ENCODE measurements at regions not wholly inside any gene's neighbourhood (a gene's known extent, or its start where the extent isn't known, plus 50 kb on each side); places are given as distances from the start of the nearest gene placed in this dataset.
A peak's percentile ranks its signal among the peaks of the same experiment; 100 is the strongest.

DNA sequence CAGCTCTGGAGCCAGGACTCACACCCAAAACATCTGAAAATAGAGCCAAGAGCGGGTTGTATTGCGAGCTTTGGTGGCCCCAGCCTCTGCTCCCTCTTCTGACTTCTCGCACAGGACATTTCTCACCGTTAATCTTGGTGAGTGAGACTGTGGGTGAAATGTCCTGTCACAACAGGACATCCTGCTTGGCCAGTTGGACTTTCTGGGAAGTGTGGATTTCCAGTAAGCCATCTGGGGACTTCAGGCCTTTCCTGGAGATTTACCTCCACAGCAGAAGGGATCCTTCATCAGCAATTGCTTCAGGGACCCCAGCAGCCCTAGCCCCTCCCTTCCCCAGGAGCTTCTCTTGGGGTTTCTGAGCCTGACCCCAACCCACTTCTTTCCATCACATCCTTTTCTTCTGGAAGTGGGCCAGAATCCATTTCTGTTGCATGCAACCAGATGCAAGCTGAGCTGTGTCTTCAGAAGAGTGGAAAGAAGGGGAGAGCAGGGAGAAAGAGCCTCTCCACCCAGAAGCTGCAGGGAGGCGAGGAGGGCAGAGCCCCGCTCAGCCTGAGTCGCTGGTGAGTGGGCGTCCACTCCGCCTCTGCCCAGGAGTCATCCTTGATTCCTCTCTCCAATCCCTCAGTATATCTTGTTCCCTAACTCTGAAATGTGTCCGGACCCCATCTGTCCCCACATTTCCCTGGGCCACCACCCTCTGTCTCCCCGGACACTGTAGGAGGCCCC is 50.3 kb upstream of the GADD45G start:
- no peak for ATAC-seq
- DNase-seq: no peak

DNA sequence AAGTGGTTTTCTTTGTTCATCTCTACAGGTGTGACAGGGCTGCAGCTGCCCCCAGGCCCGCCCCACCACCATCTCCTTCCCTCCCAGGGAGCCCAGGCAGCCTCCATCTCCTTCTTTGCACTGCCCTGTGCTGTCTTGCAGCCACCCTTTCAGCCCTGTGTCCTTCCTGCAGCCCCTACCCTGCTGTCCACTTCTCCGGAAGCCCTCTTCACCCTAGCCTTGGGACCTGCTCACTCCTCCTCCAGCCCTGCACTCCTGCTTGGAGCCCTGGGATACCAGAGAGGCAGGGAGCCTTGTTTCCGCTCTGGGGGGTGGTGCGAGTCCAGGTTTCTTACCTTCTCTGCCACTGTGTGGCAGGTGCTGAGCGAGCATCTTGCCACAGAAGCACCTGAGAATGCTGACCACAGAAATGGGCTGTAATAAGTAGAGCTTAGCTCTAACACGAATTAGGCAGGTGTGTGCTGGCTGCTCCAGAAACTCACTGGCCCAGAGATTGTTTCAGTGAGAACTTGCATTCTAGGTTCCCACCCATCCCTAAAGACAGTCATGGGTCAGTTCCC is 51.3 kb upstream of the GADD45G start:
- no peak for DNase-seq
- no peak for ATAC-seq

DNA sequence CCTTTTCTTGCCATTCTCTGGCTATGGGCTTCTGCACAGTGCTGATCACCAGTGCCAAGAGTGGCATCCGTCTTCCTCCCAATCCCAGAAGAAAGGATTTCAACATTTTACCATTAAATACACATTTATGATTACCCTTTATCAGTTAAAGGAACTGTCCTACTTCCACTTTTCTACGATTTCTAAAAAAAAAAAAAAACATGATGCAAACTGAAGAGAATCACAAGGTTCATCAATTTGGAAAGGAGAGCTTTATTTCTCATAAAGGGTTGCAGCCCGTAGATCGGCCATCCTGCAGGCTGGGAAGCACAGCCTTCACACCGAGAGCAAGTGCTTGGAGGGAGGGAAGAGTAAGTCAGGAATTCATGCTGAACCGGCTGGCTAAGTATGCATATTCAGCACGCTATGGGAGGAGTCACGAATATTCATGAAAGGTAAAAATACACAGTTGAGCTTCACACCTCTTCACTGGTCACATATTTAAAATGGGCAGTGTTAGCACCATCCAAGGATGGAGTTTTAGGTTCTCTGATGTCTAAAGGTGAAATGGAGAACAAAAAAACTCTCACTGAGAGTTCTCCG is 52.5 kb upstream of the SEMA4D start:
- ATAC-seq: no peak
- DNase-seq: no peak

DNA sequence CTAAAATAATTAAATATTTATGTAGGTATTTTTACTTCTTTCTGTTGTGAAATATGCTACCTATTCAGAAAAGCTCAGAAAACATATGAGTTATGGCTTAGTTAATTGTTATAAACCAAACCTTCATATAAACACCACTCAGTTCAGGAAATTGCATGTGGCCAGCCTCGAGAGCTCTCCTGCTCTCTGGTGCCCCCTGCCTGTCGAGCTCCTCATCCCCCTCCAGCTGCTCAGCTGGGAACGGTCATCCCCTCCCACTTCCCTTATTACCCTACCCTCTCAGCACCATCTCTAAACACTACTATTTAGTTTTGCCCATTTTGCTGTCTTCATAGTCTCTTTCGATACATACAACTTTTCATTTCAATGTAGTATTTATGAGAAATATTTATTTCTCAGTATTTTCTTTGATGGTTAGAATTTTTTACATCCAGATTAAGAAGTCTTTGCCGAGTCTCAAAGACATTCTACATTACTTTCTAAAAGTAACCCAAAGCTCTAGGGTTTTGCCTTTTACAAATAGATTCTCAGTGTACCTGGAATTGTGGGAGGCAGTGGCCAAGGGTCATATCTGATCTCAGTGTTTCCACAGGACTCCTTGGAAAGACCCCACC is 51.2 kb upstream of the SEMA4D start:
- ATAC-seq: peak; percentile 98
- DNase-seq: peak; percentile 94

DNA sequence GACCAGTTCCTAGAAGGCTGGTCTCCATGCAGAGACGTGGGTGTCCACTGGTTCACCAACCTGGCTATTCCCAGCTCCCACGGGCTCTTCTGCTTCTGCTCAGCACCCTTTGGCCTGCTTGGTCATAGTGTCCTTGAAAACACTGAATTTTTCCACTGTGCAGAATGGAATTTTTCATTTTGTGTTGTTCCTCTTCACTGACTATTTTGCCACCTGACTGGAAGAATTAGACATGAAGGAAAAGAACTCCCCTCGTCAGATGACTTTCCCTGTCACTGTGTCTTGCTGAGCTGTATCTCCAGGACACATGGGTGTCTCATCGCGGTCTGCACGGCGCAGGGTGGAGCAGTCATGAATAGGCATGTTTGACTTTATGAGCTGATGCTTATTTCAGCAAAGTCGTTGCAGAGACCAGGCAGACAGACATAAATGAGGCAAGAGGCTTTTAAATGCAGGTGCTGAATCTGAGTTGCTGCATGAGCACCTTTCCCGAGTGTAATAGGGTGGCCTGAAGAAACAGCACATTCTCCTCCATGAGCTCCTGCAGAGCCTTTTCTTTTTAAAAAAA is 50.2 kb upstream of the SEMA4D start:
- DNase-seq: no peak
- no peak for ATAC-seq
